ENCODE measurements at regions not wholly inside any gene's neighbourhood (a gene's known extent, or its start where the extent isn't known, plus 50 kb on each side); places are given as distances from the start of the nearest gene placed in this dataset.

DNA sequence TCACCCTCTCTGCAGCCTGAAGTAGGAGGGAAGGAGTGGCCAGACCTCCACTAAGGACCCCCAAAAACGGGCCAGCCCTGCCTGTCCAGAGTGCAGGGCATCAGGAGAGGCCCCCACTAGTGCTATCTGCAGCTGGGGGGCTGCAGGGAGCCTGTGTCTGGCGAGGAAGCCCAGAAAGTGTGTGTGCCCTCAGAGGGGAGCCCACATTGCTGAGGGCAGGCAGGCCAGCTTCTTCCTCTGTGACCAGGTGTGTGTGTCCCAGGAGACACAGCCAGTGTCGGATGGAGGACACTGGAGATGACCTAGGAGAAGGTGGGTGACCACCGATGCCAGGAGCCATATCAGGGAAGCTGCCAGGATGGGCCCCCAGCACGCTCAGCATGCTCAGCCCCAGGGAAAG is 218.7 kb downstream of the IRX2 start:
- DNase-seq (ENCODE audit: low read depth in 2 of 2), result no peak

DNA sequence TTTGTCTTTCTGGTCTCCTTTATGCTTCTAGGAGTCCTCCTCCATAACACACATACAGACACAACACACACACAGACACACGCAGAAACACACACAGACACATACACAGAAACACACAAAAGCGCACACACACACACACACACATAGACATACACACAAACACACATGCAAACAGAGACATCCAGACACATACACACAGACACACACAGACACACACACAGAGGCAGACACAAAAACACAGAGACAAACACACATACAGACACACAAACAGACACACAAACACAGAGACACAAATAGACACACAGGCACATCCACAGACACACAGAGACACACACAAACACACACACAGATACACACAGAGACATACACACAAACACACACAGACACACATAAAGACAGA is 220.2 kb downstream of the IRX2 start:
- DNase-seq (ENCODE audit: low read depth in 2 of 2), result no peak

DNA sequence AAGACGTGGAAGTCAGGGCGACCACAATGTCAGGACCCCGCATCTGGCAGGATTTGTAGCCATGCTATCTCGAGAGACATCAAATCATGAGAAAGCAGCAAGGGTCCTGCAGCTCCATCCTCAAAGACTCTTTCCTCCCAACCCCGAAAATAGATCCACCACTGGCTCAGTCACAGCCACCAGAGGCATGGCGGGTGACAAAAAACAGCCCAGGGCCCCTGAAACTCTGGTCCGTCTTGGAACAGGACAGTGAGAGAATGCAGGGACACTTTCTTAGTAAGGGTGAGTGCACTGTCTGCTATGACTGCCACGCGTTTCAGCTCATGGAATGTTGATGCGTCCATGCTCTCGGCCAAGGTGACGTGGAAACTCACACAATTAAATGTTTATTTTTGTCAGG is 220.9 kb downstream of the IRX2 start:
- DNase-seq (ENCODE audit: low read depth in 2 of 2), result no peak

DNA sequence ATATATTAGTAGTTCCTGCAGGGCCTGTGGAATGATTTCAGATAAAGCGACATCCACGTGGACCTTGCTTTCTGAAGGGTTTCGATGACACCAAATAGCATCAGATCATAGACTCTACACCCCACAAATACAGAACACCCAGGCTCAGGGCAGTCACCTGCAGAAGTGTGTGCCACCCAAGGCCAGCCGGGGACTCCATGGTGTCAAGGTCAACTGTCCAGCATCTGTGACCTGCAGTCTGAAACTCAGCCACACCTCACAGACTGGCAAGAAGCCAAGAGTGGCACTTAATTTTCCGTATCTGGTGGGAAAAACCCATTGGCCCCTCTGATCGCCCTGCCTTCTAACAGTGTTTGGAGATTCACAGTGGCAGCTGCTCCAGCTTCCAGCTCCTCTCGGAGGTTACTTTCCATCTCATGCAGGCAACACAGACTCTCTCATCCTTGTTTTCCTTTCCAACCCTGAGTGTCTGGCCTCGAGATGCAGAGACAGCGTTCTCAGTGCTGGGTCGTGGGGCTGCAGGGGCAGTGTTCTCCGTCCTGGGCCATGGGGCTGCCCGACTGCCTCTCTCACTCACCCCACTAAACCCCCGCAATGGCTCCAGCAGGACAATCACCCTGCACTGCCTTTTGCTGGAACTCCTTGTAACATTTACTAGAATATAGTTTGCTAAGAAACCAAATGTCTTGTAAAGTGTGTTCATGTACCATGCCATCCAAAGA is 221.9 kb downstream of the IRX2 start:
- no peak for DNase-seq (ENCODE audit: low read depth in 2 of 2)

DNA sequence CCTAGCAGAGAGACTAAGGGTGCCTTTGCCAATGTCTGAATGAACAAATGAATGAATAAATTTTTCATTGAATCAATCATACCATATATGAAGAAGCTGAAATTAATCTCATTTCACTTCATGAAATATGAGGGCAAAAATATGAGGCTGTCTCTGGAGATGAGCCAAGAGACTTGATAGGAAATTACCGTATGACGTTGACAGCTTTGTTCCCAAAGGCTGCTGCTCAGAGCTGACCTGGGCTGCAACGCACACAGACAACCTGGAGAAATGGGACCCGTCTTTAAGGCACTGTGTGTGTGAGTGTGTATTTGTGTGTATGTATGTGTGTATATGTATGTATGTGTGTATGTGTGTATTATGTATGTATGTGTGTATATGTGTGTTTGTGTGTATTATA is 226.1 kb downstream of the IRX2 start:
- no peak for DNase-seq (ENCODE audit: low read depth in 2 of 2)

DNA sequence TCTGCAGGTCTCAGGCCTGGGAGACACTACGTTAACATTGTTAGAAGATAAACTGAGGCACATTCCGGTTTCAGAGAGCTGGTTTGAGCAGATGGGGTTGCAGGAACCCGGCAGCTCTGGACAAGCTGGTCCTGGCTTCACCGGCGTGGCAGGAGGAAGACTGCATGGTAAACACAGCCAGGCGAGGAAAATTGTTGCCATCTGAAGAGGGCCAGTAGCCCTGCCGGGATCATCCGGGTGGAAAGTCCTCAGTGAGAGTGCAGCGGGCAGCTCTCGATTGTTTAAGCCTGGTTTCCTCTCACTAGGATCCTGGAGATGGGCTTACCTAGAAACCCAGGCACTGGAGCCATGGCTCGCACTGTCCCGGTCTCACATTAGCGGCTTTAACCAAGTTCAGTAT is 226.9 kb downstream of the IRX2 start:
- DNase-seq (ENCODE audit: low read depth in 2 of 2), result no peak

DNA sequence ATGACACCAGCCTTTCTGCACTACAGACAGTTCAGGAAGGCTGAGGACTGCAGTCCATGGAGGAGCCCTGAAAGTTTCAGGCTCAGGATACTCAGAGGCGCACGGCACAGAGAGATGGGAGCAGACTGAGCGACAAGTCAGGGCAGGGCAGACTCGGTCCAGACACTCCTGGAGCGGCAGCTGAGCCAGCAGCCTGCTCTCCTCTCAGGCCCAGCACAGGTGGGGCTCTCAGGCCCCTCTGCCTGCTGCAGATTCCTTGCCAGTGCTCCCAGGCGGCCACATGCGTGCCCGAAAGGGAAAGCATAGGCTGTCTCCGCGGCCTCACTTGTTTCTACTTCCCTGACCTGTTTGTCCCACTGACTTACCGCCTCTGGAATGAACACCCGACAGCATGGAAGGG is 228.3 kb downstream of the IRX2 start:
- no peak for DNase-seq (ENCODE audit: low read depth in 2 of 2)

DNA sequence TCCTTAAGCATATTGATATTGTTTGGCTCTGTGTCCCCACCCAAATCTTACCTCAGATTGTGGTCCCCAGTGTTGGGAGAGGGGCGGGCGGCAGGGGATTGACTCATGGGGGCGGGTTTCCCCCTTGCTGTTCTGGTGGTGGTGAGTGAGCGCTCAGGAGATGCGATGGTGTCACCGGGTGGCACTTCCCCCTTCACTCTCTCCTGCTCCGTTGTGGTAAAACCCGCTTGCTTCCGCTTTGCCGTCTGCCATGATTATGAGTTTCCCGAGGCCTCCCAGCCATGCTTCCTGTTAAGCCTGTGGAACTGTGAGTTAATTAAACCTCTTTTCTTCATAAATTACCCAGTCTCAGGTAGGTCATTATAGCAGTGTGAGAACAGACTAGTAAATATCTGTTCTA is 229.1 kb downstream of the IRX2 start:
- no peak for DNase-seq (ENCODE audit: low read depth in 2 of 2)

DNA sequence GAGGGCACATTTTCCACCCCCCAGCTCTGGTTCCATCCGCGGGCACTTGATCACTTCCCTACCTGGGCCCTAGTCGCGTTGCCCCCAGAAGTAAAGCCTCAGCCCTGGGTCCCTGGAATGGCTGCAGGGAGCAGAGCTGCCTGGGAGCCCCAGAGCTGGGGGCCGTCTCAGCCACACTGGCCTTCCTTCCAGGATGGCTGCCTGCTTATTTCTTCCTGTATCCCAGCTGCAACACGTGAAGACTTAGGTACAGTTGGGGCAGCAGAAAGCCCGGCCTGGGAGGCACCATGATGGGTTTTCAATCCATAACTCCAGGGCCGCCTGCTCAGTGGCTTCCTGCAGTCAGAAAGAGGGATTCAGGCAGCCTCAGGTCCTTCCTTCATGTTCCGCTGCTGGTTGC is 232.3 kb downstream of the IRX2 start:
- no peak for DNase-seq (ENCODE audit: low read depth in 2 of 2)

DNA sequence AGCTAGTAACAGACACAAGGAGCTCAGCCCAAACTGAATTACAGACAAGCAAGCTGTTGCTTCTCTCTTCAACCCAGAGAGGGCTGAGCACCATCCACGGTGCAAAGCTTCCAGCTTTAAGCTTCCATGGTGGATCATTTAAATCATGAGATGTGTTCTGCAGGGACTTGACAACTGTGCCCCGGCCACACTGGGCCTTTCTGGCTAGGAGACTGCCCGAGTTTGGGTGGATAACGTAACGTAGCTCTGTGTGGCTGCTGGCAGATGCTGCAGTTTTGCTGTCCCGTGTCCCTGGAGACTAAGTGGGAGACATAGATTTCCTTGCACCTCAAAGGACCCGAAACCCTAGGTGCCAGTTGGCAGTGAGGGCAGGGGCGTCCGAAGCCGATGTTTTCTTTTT is 234.0 kb downstream of the IRX2 start:
- no peak for DNase-seq (ENCODE audit: low read depth in 2 of 2)

DNA sequence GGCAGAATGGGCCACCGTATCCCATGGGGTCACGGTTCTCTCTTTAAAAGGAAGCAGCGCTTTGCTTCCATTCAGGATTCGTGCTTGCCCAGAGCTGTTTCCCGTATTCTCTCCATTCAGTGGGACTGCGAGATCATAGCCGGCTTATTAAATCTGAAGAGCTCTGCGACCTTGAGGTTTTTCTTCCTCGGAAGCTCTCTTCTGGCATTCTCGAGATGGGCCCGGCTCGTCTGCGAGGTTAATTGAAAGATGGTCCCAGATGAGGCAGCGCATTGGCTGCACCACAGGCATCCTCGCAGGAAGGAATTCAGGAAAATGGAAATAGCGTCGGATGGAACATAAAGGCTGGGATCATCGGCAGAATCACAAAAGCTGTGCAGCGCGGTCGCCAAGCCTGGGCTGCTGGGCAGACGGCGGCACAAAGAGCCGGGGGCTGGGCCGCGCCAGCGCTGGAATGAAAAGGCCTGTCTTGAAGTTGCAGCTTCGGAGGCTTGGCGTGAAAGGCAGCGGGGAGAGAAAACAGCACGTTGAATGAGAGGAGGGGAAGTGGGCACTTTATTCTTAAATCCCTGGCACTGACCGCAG is 236.2 kb downstream of the IRX2 start:
- no peak for DNase-seq (ENCODE audit: low read depth in 2 of 2)

DNA sequence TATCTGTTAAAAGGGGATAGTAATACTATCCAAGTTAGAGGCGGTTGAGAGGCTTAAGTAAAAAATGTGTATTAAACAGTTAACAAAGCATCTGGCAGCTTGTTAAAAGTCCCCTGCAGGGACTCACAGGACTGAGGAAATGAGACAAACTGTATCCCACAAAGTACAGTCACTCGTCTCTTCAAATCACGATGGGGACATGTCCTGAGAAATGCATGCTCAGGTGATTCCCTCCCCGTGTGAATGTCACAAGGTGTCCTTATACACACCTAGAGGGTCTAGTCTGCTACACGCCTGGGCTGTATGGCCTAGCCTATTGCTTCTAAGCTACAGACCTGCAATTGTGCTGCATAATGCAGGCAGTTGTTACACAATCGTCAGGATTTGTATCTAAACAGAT is 237.0 kb downstream of the IRX2 start:
- no peak for DNase-seq (ENCODE audit: low read depth in 2 of 2)

DNA sequence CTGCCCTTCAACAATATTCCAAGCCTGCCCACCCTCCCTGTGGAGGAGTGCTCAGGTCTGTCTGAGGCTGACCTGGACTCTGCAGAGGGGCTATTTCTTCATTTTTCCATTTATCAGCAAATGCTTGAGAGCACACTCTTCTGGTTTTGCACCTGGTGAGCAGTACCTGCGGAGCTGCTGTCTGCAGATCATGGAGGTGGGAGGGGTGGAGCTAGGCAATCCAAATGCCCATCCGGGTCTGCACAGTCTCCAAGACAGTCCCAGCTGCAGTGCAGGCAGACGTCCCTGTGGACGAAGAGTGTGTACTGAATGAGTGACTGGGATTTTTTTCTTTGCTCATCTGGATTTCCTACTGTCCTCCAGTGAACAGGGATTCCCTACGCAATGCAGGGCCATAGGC is 239.8 kb downstream of the IRX2 start:
- no peak for DNase-seq (ENCODE audit: low read depth in 2 of 2)

DNA sequence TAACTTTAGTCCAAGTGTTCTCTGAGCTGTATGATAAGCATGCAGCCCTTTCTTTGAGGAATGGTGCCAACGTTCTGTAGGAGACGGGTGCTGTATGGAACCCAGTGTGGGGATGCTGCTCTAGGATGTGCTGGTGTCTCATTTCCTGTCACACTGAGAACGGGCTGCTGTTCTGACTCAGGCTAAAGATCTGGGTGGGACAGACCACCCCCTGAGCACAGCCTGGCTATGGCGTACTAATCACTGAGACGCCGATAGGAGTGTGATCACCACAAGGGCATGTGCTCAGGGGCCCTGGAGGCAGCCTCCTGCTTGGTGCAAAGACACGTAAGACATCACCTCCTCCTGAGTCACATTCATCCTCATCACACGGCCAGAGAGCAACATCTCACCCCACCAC is 240.4 kb downstream of the IRX2 start:
- DNase-seq (ENCODE audit: low read depth in 2 of 2), result no peak

DNA sequence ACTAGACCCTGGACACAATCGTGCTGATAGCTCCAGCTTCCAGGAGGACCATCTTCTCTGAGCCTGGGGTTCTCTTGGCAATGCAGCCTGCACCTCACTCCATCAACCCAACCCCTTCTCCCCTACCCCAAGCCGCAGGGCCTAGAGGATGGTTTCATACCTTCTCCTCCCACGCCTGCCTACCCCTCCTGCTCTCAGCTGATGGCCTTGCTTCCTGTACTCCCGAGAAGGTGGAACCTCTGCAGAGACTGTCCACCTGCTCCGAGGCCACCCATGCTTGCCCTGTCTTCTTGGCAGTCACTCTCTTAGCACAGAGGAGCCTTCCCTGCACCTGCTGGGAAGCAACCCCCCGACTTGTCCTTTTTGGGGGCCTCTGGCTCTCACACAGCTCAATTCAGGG is 241.9 kb downstream of the IRX2 start:
- DNase-seq (ENCODE audit: low read depth in 2 of 2), result no peak

DNA sequence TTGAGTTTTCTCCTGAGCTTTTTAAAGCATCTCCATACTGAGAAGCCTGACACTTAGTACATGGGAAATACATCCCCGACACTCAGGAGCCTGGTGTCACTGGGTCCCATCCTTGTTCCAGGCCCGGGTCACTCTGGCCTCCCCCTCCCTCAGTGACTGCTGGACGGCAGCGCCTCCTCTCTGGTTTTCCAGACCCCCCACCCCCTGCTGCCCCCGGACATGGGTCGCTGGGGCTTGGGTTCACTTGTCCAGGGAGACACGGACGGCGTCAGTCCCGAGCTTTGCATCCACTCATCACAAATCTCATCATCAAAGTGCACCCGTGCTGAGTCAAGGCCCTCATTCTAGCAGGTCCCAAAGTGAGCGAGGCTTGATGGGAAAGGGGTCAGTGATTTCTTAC is 243.0 kb downstream of the IRX2 start:
- DNase-seq (ENCODE audit: low read depth in 2 of 2), result no peak

DNA sequence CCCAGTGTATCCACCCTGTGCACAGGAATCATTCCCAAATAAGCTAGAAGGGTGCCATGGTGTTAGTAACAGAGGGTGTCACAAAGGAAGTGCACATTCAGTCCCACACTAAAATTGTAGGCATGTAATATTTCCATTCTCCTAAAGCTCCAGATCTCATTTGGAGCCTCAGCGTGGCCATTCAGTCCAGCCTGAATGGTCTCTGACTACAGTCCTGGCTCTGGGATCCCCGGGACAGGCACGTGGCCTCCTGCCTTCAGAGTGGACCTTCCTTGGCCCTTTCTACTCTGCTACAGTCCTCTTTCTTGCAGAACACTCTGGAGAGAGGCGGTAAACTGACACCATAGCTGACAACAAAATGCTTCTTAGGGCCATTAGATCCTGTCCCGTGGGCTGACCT is 243.9 kb downstream of the IRX2 start:
- no peak for DNase-seq (ENCODE audit: low read depth in 2 of 2)

DNA sequence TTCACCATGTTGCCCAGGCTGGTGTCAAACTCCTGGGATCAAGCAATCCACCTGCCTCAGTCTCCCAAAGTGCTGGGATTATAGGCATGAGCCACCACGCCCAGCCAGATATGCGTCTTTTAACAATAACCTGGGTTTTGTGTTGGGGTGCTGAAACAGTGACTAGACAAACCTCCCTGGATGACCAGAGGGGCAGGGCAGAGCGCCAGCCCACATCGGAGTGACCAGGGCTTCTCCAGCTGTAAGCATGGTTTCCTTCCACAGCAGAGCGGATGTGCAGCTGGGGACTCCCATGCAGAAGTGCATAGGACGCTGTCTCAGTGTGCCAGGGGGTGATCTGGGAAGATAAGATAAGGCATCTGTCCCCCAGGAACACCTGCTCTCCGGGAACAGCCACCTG is 244.9 kb downstream of the IRX2 start:
- DNase-seq (ENCODE audit: low read depth in 2 of 2), result no peak

DNA sequence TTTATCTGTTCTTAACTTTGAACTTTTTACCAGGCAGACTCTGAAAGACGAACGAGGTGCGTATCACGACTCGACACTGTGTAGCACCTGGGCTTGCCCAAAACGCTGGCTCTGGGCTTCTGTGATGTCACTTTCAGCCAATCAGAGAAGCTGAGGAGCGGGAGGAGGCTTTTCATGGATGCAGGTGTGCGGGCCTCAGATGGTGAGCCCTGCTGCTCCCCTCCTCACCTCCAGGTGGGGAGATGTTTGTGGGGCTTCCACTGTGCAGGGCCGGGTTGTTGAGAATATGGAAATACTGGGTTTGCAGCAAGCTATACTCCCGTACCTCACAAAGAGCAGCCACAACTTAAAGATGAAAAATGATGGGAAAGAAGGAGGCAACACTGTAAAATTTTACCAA is 246.3 kb downstream of the IRX2 start:
- no peak for DNase-seq (ENCODE audit: low read depth in 2 of 2)

DNA sequence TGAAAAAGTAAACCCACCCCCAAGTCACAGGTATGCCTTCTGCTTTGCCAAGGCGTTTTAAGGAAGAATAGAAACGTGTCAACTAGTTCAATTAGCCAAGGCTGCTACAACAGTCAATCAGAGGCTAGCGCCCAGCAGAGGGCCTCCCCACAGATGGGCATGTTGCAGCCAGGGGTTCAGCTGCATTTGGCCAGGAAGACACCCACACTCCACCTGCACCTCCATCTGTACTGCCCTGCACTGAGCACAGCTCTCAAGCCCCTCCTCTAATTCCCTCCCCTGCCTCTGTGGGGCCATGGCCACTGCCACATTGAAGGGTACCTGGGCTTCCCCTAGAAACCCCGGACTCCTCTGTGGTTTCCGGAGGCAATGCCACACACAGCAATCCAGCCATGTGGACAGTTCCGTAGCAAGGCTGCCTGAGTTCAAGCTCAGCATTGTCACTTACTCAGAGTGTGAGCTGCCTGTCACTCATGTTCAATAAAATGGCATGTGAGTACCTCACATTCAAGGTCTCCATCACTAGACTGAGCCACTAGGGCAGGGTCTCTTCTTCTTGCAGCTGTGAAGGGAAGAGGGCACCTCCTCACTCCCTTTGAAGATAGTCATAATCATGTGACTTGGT is 248.4 kb downstream of the IRX2 start:
- no peak for DNase-seq (ENCODE audit: low read depth in 2 of 2)

DNA sequence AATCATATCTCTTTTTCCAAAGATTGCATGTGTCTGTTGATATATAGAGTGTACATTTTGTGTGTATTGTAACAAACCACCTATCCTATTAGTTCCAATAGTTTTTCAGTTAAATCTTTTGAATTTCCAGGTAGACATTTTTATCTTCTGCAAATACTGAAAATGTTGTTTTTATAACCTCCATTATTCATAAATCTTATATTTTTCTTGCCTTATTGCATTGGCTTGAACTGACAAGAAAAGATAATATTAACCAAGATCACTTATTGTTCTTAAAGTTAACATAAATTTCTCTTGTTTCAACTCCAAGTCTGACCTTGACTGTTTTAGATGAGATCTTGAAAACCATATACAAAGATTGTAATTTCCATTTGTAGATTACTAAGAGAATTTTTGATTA is 251.6 kb downstream of the IRX2 start:
- no peak for DNase-seq (ENCODE audit: low read depth in 2 of 2)

DNA sequence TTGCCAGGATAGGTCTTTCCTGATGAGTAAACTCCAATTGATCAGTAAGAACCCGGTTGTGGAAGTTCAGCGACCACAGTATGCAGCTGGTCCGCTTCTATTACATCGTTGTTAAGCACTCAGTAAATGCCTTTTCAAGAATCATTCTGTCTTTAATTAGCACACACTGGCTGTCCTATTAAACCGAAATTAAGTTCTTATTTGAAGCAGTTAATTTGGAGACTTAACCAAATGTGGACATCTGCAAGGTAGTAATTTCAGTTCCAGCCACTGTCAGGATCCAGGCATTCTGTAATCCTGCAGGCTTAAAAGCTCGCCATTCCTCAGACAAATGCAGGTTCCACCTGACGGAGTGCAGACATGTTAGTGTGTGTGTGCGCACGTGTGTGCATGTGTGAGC is 254.6 kb downstream of the IRX2 start:
- DNase-seq (ENCODE audit: low read depth in 2 of 2), result no peak

DNA sequence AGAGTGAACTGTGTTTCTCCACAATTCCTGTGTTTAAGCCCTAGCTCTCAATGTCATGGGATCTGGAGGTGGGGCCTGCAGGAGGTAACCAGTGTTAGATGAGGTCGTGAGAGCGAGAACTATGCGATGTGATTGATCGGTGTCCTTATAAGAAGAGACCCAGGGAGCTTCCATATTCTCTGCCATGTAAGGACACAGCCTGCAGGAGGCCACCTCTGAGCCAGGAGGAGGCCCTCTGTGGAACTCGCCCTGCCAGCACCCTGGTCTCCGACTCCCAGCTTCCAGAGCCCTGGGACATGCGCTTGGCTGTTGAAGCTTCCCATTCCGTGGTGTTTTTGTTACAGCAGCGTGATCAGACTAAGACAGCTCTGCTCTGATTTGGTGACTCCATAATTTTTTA is 255.4 kb downstream of the IRX2 start:
- DNase-seq (ENCODE audit: low read depth in 2 of 2), result no peak

DNA sequence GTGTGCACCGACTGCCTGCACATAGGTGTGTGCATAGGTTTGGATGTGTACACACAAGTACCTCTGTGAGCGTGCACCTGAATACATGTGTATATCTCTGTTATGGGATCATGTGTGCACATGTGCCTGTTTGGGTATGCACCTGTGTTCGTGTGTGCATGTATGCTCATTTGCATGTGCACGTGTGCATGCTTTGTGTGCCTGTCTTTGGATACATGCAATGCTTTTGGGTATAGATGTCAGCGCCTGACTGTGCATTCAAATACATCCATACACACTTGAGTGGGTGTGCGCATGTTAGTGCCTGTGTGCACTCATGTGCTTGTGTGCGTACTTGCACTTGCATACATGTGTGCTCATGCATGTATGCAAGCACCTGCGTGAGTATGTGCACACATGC is 258.1 kb downstream of the IRX2 start:
- DNase-seq (ENCODE audit: low read depth in 2 of 2), result no peak
